Heart left ventricle (tissue), 16 donors: ENCODE measurements at regions not wholly inside any gene's neighbourhood (a gene's known extent, or its start where the extent isn't known, plus 50 kb on each side); places are given as distances from the start of the nearest gene placed in this dataset.

Experiments
- ATAC-seq, 4 donors: fragments of 200-7000 bp; cut with Tn5 transposase; one replicate each; pipeline ENCODE4 v1.9.1; 2020 to 2022; ENCODE audit warnings: moderate library complexity in 4 of 4, mild to moderate bottlenecking in 3 of 4, moderate number of reproducible peaks in 1 of 4
- DNase-seq, 5 donors: peaks; one replicate each; pipeline ENCODE4 v3.0.0-alpha.2; 2020
- H3K27ac ChIP-seq, 12 donors: fragments of 200-600 bp; sonication (generic) in 4 of 12; one replicate each; pipeline versions ENCODE4 v1.5.0 to v1.8.0; 2016 to 2022; ENCODE audit warnings: mild to moderate bottlenecking in 2 of 12
- H3K27me3 ChIP-seq, 9 donors: fragments of 200-600 bp; sonication (generic) in 2 of 9; one replicate each; pipeline versions ENCODE4 v1.5.1 to v1.8.0; 2016 to 2022; ENCODE audit warnings: mild to moderate bottlenecking in 3 of 9
- H3K36me3 ChIP-seq, 9 donors: fragments of 200-600 bp; sonication (generic) in 2 of 9; one replicate each; pipeline versions ENCODE4 v1.5.0 to v1.8.0; 2018 to 2022; ENCODE audit warnings: mild to moderate bottlenecking in 2 of 9
- H3K4me1 ChIP-seq, 12 donors: fragments of 200-600 bp; sonication (generic) in 4 of 12; one replicate each; pipeline versions ENCODE4 v1.5.0 to v1.8.0; 2016 to 2022; ENCODE audit warnings: mild to moderate bottlenecking in 3 of 12
- H3K4me3 ChIP-seq, 12 donors: fragments of 200-600 bp; sonication (generic) in 4 of 12; one replicate each; pipeline versions ENCODE4 v1.5.0 to v1.8.0; 2017 to 2022; ENCODE audit warnings: mild to moderate bottlenecking in 9 of 12, moderate library complexity in 4 of 12
- H3K9me3 ChIP-seq, 12 donors: fragments of 200-600 bp; sonication (generic) in 4 of 12; one replicate each; pipeline versions ENCODE4 v1.5.0 to v1.8.0; 2016 to 2022; ENCODE audit warnings: mild to moderate bottlenecking in 1 of 12
- POLR2A ChIP-seq, 2 donors: fragments of 450-650 bp; IDR thresholded peaks; one replicate each; pipeline ENCODE4 v1.6.1; 2017; ENCODE audit warnings: antibody characterized with exemption in 2 of 2, mild to moderate bottlenecking in 2 of 2, moderate library complexity in 2 of 2
- WGBS, 4 donors: extraction: QIAGEN DNeasy Blood & Tissue Kit in 2 of 4; methylation state at CpG; one replicate each; pipeline versions ENCODE4 v1.1.5 to v1.1.7; 2013 to 2018; 5-methylcytosine and 5-hydroxymethylcytosine counted together
- intact Hi-C, 10 donors: fragments of 100-400 bp; cut with DNase I; formaldehyde crosslinking; loops; one replicate each; pipeline versions ENCODE4 v1.11.1 to v1.14.2; 2022
- TF ChIP-seq, protein P1 (sequence below), 12 donors: fragments of 200-600 bp; sonication (generic) in 4 of 12; IDR thresholded peaks; one replicate each; pipeline versions ENCODE4 v1.5.0 to v1.8.0; 2018 to 2022; ENCODE audit warnings: antibody characterized with exemption in 12 of 12, mild to moderate bottlenecking in 5 of 12
- donor health status: ischemic (EF 13 %, LVEDD 7.1; RV severe dilation, severe dysfunction).
- donor health status: healthy with polysubstance abuse.
- donor health status: DM: no; HTN: yes; CAD: no.
- donor health status: DM: no; HTN: no; CAD: no.
- donor health status: ischemic (EF 25% LVEDD 6.9; RV normal size, moderate dysfunction).
- donor health status: ischemic (EF 25% LVEDD 5.7; RV mildly dilated, moderate dysfunction).
- donor health status: healthy.
- donor health status: DM: yes; HTN: yes; CAD: no.
- donor health status: ischemic (EF 35%, LVEDD 5.7; RV mildly dilated, moderate dysfunction).
- donor health status: nonischemic (EF 11% LVEDD 7.7; RV severe dilation, severe dysfunction).
- donor health status: DM: yes; HTN: yes; CAD: no.
- donor health status: PGD.
- donor health status: ischemic (EF 29% LVEDD 5.4; RV normal size, mild dysfunction).
- donor health status: nonischemic (EF 23%, LVEDD 6.1; RV moderate dilation, normal function).

DNA sequence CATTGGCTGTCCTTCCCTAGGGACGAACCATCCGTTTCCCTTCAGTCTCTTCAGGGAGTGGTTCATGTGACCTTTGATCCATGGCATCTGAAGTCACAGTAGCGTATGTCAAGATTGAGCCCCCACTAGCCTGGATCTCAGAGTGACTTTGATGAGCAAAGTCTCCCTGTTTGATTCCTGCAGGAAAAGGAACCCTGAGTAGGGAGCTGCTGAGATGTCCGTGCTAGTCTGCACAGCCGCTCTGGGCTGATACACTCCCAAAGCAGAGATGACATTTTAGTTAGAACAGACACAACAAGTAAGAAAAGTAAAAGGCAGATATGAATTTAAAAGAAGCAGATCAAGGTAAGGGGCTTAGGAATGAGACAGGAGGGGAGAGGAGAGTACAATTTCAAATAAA, 899.4 kb downstream of the C6orf118 start:
- peaks cover 0 to 18% (median 4%) of the 10 kb centered on the region in 12 donors for H3K4me1 ChIP-seq
- no peaks in the 10 kb centered on the region for H3K36me3 ChIP-seq
- no peak for TF ChIP-seq POLR2A (IDR thresholded peaks at IDR 0.05)
- TF ChIP-seq, protein P1, sequence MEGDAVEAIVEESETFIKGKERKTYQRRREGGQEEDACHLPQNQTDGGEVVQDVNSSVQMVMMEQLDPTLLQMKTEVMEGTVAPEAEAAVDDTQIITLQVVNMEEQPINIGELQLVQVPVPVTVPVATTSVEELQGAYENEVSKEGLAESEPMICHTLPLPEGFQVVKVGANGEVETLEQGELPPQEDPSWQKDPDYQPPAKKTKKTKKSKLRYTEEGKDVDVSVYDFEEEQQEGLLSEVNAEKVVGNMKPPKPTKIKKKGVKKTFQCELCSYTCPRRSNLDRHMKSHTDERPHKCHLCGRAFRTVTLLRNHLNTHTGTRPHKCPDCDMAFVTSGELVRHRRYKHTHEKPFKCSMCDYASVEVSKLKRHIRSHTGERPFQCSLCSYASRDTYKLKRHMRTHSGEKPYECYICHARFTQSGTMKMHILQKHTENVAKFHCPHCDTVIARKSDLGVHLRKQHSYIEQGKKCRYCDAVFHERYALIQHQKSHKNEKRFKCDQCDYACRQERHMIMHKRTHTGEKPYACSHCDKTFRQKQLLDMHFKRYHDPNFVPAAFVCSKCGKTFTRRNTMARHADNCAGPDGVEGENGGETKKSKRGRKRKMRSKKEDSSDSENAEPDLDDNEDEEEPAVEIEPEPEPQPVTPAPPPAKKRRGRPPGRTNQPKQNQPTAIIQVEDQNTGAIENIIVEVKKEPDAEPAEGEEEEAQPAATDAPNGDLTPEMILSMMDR (IDR thresholded peaks at IDR 0.05) = no peak
- 54 to 73% (median 57%) methylated on average over 5 of the region's 5 CpGs for WGBS, 4 donors
- ATAC-seq (peak in 1 of 4 donors; percentile 54), DNase-seq (peak in 1 of 5 donors; percentile 32)
- intact Hi-C loops = loop anchor here in 1 of 10 donors (10.0 kb wide), 1 partner anchor 995 kb away; the partner anchor contains the start of gene QKI
- no peak overlapping the region for H3K4me3 ChIP-seq
- no peaks in the 10 kb centered on the region for H3K9me3 ChIP-seq
- H3K27ac ChIP-seq = peak overlapping the region in 1 of 12 donors; percentile 25
- no peaks in the 10 kb centered on the region for H3K27me3 ChIP-seq

- no peaks in the 10 kb centered on the region for H3K36me3 ChIP-seq
- no peaks in the 10 kb centered on the region for H3K27me3 ChIP-seq
- H3K4me3 ChIP-seq = no peak overlapping the region
- H3K27ac ChIP-seq = no peak overlapping the region
- no peak for DNase-seq
- peak; percentile 32 to 72 (median 59) for ATAC-seq
- TF ChIP-seq POLR2A (IDR thresholded peaks at IDR 0.05) = no peak
- TF ChIP-seq, protein P1 (IDR thresholded peaks at IDR 0.05) = no peak
- intact Hi-C loops = loop anchor here in 1 of 10 donors (10.0 kb wide), 1 partner anchor 995 kb away; the partner anchor contains the start of gene QKI
- 55 to 64% (median 62%) methylated on average over 6 to 8 of the region's 8 CpGs for WGBS, 4 donors
- H3K4me1 ChIP-seq = peaks cover 0 to 13% (median 3%) of the 10 kb centered on the region in 12 donors
- no peaks in the 10 kb centered on the region for H3K9me3 ChIP-seq
Measured at GRCh38 chr6:164409309-164410009, 899.9 kb downstream of the C6orf118 start.

DNA sequence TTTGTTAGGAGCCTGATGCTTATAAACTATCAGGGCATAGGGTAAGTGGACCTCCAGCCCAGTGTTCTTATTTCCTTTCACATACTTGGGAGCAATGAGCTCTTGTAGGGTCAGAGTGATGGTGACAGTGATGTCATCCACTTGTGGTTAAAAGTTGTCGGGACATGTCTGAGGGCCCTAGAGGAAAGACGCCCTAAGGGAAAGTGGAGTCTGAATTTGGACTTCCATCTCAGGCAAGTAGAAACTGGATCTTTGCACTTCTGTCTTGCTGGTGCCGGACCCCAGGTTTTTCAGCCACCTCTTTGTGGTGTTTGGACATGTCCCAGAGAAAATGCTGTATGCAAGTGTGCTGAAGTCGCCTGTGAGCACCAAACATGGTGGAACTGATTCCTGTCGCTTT, 900.5 kb downstream of the C6orf118 start:
- Histone ChIP-seq H3K4me1 (peaks cover 0 to 13% (median 2%) of the 10 kb centered on the region in 12 donors), H3K4me3 (no peak overlapping the region), H3K9me3 (no peaks in the 10 kb centered on the region), H3K27ac (no peak overlapping the region), H3K27me3 (no peaks in the 10 kb centered on the region), H3K36me3 (no peaks in the 10 kb centered on the region)
- intact Hi-C loops = no loop called here
- WGBS, 4 donors = 90 to 94% (median 92%) methylated on average over 5 of the region's 5 CpGs
- TF ChIP-seq POLR2A (IDR thresholded peaks at IDR 0.05) = no peak
- ATAC-seq (no peak), DNase-seq (no peak)

- intact Hi-C loops = no loop called here
- TF ChIP-seq POLR2A (IDR thresholded peaks at IDR 0.05) = no peak
- TF ChIP-seq, protein P1 (IDR thresholded peaks at IDR 0.05) = no peak
- Histone ChIP-seq H3K36me3 (no peaks in the 10 kb centered on the region), H3K27me3 (no peaks in the 10 kb centered on the region), H3K9me3 (no peaks in the 10 kb centered on the region), H3K27ac (no peak overlapping the region), H3K4me1 (peaks cover 0 to 11% (median 1%) of the 10 kb centered on the region in 12 donors), H3K4me3 (no peak overlapping the region)
- no peak for ATAC-seq
- DNase-seq = no peak
- WGBS, 4 donors = 86 to 90% (median 88%) methylated on average over 4 of the region's 4 CpGs
Measured at GRCh38 chr6:164404812-164405488, 904.5 kb downstream of the C6orf118 start.
